Effector memory CD8-positive, alpha-beta T cell (primary cell): ENCODE measurements at regions not wholly inside any gene's neighbourhood (a gene's known extent, or its start where the extent isn't known, plus 50 kb on each side); places are given as distances from the start of the nearest gene placed in this dataset.

Experiments used
- ATAC-seq: fragments of 150-1000 bp; cut with Tn5 transposase; replicated peaks from 2 replicates; pipeline ENCODE4 v1.10.0; 2021; ENCODE audit warnings: mild to moderate bottlenecking, moderate library complexity
- DNase-seq, 3 experiments: peaks; one replicate each; pipeline ENCODE4 v3.0.0; 2021
- H3K27ac Mint-ChIP-seq, 2 donors: one replicate each; pipeline ENCODE4 v1.8.0; 2022; ENCODE audit warnings: mild to moderate bottlenecking in 2 of 2, mixed read lengths in 2 of 2, moderate library complexity in 2 of 2
- H3K27me3 Mint-ChIP-seq, 2 donors: one replicate each; pipeline ENCODE4 v1.8.0; 2022; ENCODE audit warnings: mixed read lengths in 2 of 2
- H3K36me3 Mint-ChIP-seq: one replicate; pipeline ENCODE4 v1.8.0; 2022; ENCODE audit warnings: mild to moderate bottlenecking, moderate library complexity, mixed read lengths; ENCODE audit not compliant: insufficient read depth
- H3K4me1 Mint-ChIP-seq, 2 donors: one replicate each; pipeline ENCODE4 v1.8.0; 2022; ENCODE audit warnings: low read depth in 2 of 2, mixed read lengths in 2 of 2
- H3K4me3 Mint-ChIP-seq, 2 donors: one replicate each; pipeline ENCODE4 v1.8.0; 2022; ENCODE audit warnings: mild to moderate bottlenecking in 2 of 2, mixed read lengths in 2 of 2, moderate library complexity in 2 of 2
- H3K9me3 Mint-ChIP-seq, 2 donors: one replicate each; pipeline ENCODE4 v1.8.0; 2022; ENCODE audit warnings: mixed read lengths in 2 of 2

- no peaks in the 10 kb centered on the region for H3K4me1 Mint-ChIP-seq
- no peaks in the 10 kb centered on the region for H3K36me3 Mint-ChIP-seq
- ATAC-seq (no peak), DNase-seq (no peak)
- peaks cover 0 to 3% of the 10 kb centered on the region in 2 donors for H3K9me3 Mint-ChIP-seq
- no peaks in the 10 kb centered on the region for H3K27me3 Mint-ChIP-seq
- no peak overlapping the region for H3K27ac Mint-ChIP-seq
- H3K4me3 Mint-ChIP-seq: no peak overlapping the region
Observed at GRCh38 chr9:8036914-8037524, 237.4 kb upstream of the DMAC1 start.

GRCh38 chr9:8033794-8034193 is 234.2 kb upstream of the DMAC1 start:
- H3K4me1 Mint-ChIP-seq: peaks cover 0 to 3% of the 10 kb centered on the region in 2 donors
- no peaks in the 10 kb centered on the region for H3K36me3 Mint-ChIP-seq
- H3K9me3 Mint-ChIP-seq: peaks cover 0 to 3% of the 10 kb centered on the region in 2 donors
- no peak for ATAC-seq
- H3K27ac Mint-ChIP-seq: no peak overlapping the region
- no peak overlapping the region for H3K4me3 Mint-ChIP-seq
- peaks cover 0 to 6% of the 10 kb centered on the region in 2 donors for H3K27me3 Mint-ChIP-seq
- no peak for DNase-seq

GRCh38 chr9:8030095-8030494 is 230.5 kb upstream of the DMAC1 start:
- peaks cover 0 to 6% of the 10 kb centered on the region in 2 donors for H3K27me3 Mint-ChIP-seq
- no peak overlapping the region for H3K4me3 Mint-ChIP-seq

GRCh38 chr9:8027351-8027750 is 227.8 kb upstream of the DMAC1 start:
- H3K36me3 Mint-ChIP-seq: no peaks in the 10 kb centered on the region
- no peak overlapping the region for H3K4me3 Mint-ChIP-seq
- peaks cover 0 to 12% of the 10 kb centered on the region in 2 donors for H3K27me3 Mint-ChIP-seq
- peaks cover 0 to 3% of the 10 kb centered on the region in 2 donors for H3K4me1 Mint-ChIP-seq
- ATAC-seq: no peak
- H3K9me3 Mint-ChIP-seq: no peaks in the 10 kb centered on the region
- no peak for DNase-seq
- H3K27ac Mint-ChIP-seq: no peak overlapping the region

More at GRCh38 chr9:8030095-8030494, 230.5 kb upstream of the DMAC1 start:
- H3K9me3 Mint-ChIP-seq: no peaks in the 10 kb centered on the region
- H3K27ac Mint-ChIP-seq: no peak overlapping the region
- no peak for DNase-seq
- no peak for ATAC-seq
- peaks cover 0 to 3% of the 10 kb centered on the region in 2 donors for H3K4me1 Mint-ChIP-seq
- H3K36me3 Mint-ChIP-seq: no peaks in the 10 kb centered on the region

- Mint-ChIP-seq H3K4me1 (no peaks in the 10 kb centered on the region), H3K36me3 (no peaks in the 10 kb centered on the region), H3K27ac (no peak overlapping the region), H3K4me3 (no peak overlapping the region), H3K27me3 (peaks cover 0 to 6% of the 10 kb centered on the region in 2 donors), H3K9me3 (no peaks in the 10 kb centered on the region)
- ATAC-seq (no peak), DNase-seq (no peak)
Observed at GRCh38 chr9:8025551-8025950, 226.0 kb upstream of the DMAC1 start.

GRCh38 chr9:8020186-8020585 is 220.6 kb upstream of the DMAC1 start:
- no peak for ATAC-seq
- Mint-ChIP-seq H3K9me3 (no peaks in the 10 kb centered on the region), H3K4me3 (no peak overlapping the region), H3K4me1 (no peaks in the 10 kb centered on the region), H3K27ac (no peak overlapping the region), H3K27me3 (peaks cover 0 to 6% of the 10 kb centered on the region in 2 donors), H3K36me3 (no peaks in the 10 kb centered on the region)
- DNase-seq: no peak

GRCh38 chr9:8019636-8020035 is 220.1 kb upstream of the DMAC1 start:
- peaks cover 0 to 6% of the 10 kb centered on the region in 2 donors for H3K27me3 Mint-ChIP-seq
- H3K4me1 Mint-ChIP-seq: no peaks in the 10 kb centered on the region
- DNase-seq: no peak
- ATAC-seq: no peak
- H3K4me3 Mint-ChIP-seq: no peak overlapping the region
- no peak overlapping the region for H3K27ac Mint-ChIP-seq
- H3K36me3 Mint-ChIP-seq: no peaks in the 10 kb centered on the region
- H3K9me3 Mint-ChIP-seq: no peaks in the 10 kb centered on the region

GRCh38 chr9:8014997-8015682 is 215.6 kb upstream of the DMAC1 start:
- H3K9me3 Mint-ChIP-seq: no peaks in the 10 kb centered on the region
- H3K27me3 Mint-ChIP-seq: no peaks in the 10 kb centered on the region
- no peak overlapping the region for H3K4me3 Mint-ChIP-seq
- ATAC-seq (no peak), DNase-seq (no peak)
- H3K27ac Mint-ChIP-seq: no peak overlapping the region
- no peaks in the 10 kb centered on the region for H3K4me1 Mint-ChIP-seq
- no peaks in the 10 kb centered on the region for H3K36me3 Mint-ChIP-seq

GRCh38 chr9:8012986-8013385 is 213.4 kb upstream of the DMAC1 start:
- Mint-ChIP-seq H3K4me3 (no peak overlapping the region), H3K27me3 (no peaks in the 10 kb centered on the region), H3K27ac (no peak overlapping the region)

GRCh38 chr9:8011974-8012373 is 212.4 kb upstream of the DMAC1 start:
- peak overlapping the region in 1 of 2 donors; percentile 23 for H3K27ac Mint-ChIP-seq
- H3K4me1 Mint-ChIP-seq: no peaks in the 10 kb centered on the region
- H3K27me3 Mint-ChIP-seq: peaks cover 0 to 3% of the 10 kb centered on the region in 2 donors
- H3K36me3 Mint-ChIP-seq: no peaks in the 10 kb centered on the region
- H3K9me3 Mint-ChIP-seq: no peaks in the 10 kb centered on the region
- ATAC-seq: no peak
- DNase-seq: no peak
- no peak overlapping the region for H3K4me3 Mint-ChIP-seq

More at GRCh38 chr9:8012986-8013385, 213.4 kb upstream of the DMAC1 start:
- H3K9me3 Mint-ChIP-seq: no peaks in the 10 kb centered on the region
- ATAC-seq (no peak), DNase-seq (no peak)
- no peaks in the 10 kb centered on the region for H3K4me1 Mint-ChIP-seq
- no peaks in the 10 kb centered on the region for H3K36me3 Mint-ChIP-seq

GRCh38 chr9:7996558-7996957 is 197.0 kb upstream of the DMAC1 start:
- Mint-ChIP-seq H3K36me3 (no peaks in the 10 kb centered on the region), H3K4me1 (peaks cover 6 to 9% of the 10 kb centered on the region in 2 donors), H3K27ac (no peak overlapping the region), H3K27me3 (no peaks in the 10 kb centered on the region), H3K9me3 (no peaks in the 10 kb centered on the region), H3K4me3 (no peak overlapping the region)
- ATAC-seq (no peak), DNase-seq (no peak)

- Mint-ChIP-seq H3K36me3 (no peaks in the 10 kb centered on the region), H3K27me3 (peaks cover 17 to 19% of the 10 kb centered on the region in 2 donors), H3K4me3 (no peak overlapping the region), H3K4me1 (no peaks in the 10 kb centered on the region), H3K27ac (no peak overlapping the region), H3K9me3 (no peaks in the 10 kb centered on the region)
- DNase-seq: no peak
- ATAC-seq: no peak
Observed at GRCh38 chr9:7988644-7989280, 189.2 kb upstream of the DMAC1 start.

- Mint-ChIP-seq H3K4me3 (no peak overlapping the region), H3K36me3 (no peaks in the 10 kb centered on the region), H3K27me3 (peaks cover 13 to 14% of the 10 kb centered on the region in 2 donors), H3K27ac (no peak overlapping the region), H3K9me3 (no peaks in the 10 kb centered on the region), H3K4me1 (peaks cover 12 to 15% of the 10 kb centered on the region in 2 donors)
- no peak for ATAC-seq
- no peak for DNase-seq
Observed at GRCh38 chr9:7984692-7985091, 185.1 kb upstream of the DMAC1 start.

- H3K27me3 Mint-ChIP-seq: peaks cover 8 to 14% of the 10 kb centered on the region in 2 donors
- no peak overlapping the region for H3K4me3 Mint-ChIP-seq
- ATAC-seq: no peak
- no peak for DNase-seq
- H3K9me3 Mint-ChIP-seq: no peaks in the 10 kb centered on the region
- H3K4me1 Mint-ChIP-seq: peaks cover 12 to 15% of the 10 kb centered on the region in 2 donors
- no peak overlapping the region for H3K27ac Mint-ChIP-seq
- H3K36me3 Mint-ChIP-seq: no peaks in the 10 kb centered on the region
Observed at GRCh38 chr9:7984203-7984602, 184.6 kb upstream of the DMAC1 start.
